Spinal cord (tissue), 9 donors: ENCODE measurements at regions not wholly inside any gene's neighbourhood (a gene's known extent, or its start where the extent isn't known, plus 50 kb on each side); places are given as distances from the start of the nearest gene placed in this dataset.
A peak's percentile ranks its signal among the peaks of the same experiment; 100 is the strongest.
"Not testable (repeated sequence)": the region's sequence is repeated elsewhere in the genome, so short reads cannot be mapped to it uniquely, and the experiment has no call there.

ENCODE experiments used
- DNase-seq, 6 donors: peaks; one replicate each; pipeline versions ENCODE4 v3.0.0 to v3.0.0-alpha.2; 2013 to 2015; ENCODE audit warnings: low spot score in 6 of 6, low read depth in 4 of 6
- H3K27ac ChIP-seq: one replicate; pipeline ENCODE4 v1.5.1; 2013; ENCODE audit warnings: low read depth, low read length, control low read depth
- H3K27me3 ChIP-seq: one replicate; pipeline ENCODE4 v1.6.1; 2013; ENCODE audit warnings: low read length; ENCODE audit not compliant: control insufficient read depth, insufficient read depth
- H3K36me3 ChIP-seq: one replicate; pipeline ENCODE4 v1.6.1; 2013; ENCODE audit warnings: low read length; ENCODE audit not compliant: control insufficient read depth, insufficient read depth
- H3K4me1 ChIP-seq: one replicate; pipeline ENCODE4 v1.6.1; 2013; ENCODE audit warnings: low read length; ENCODE audit not compliant: control insufficient read depth, insufficient read depth
- H3K4me3 ChIP-seq: one replicate; pipeline ENCODE4 v1.5.1; 2013; ENCODE audit warnings: low read depth, low read length, control low read depth
- H3K9me3 ChIP-seq: one replicate; pipeline ENCODE4 v1.6.1; 2013; ENCODE audit warnings: low read length; ENCODE audit not compliant: control insufficient read depth, insufficient read depth
- WGBS: methylation state at CpG from one replicate; pipeline ENCODE4 v1.1.5; 2013; ENCODE audit warnings: missing lambda C conversion rate; ENCODE audit not compliant: insufficient coverage; 5-methylcytosine and 5-hydroxymethylcytosine counted together
- donor health status: healthy.

GRCh38 chr15:87739866-87740265 lies 516.7 kb downstream of the NTRK3 start:
- whole genome bisulfite sequencing = 82% methylated on average over 1 of the region's 2 CpGs
- Histone ChIP-seq H3K27ac (no peak overlapping the region), H3K4me3 (no peak overlapping the region), H3K36me3 (no peaks in the 10 kb centered on the region), H3K27me3 (no peaks in the 10 kb centered on the region), H3K4me1 (peaks cover 8% of the 10 kb centered on the region), H3K9me3 (no peaks in the 10 kb centered on the region)
- no peak for DNase-seq

- Histone ChIP-seq H3K27ac (no peak overlapping the region), H3K9me3 (no peaks in the 10 kb centered on the region), H3K4me3 (no peak overlapping the region), H3K27me3 (no peaks in the 10 kb centered on the region), H3K36me3 (no peaks in the 10 kb centered on the region), H3K4me1 (peaks cover 8% of the 10 kb centered on the region)
- DNase-seq = no peak
- WGBS = 100% methylated on average over 2 of the region's 4 CpGs
Measured at GRCh38 chr15:87739081-87739480, 517.5 kb downstream of the NTRK3 start.

- DNase-seq, H3K27ac ChIP-seq, H3K9me3 ChIP-seq, H3K4me3 ChIP-seq, H3K36me3 ChIP-seq, H3K27me3 ChIP-seq: not testable (repeated sequence)
- peaks cover 11% of the 10 kb centered on the region for H3K4me1 ChIP-seq
- 100% methylated on average over 1 of the region's 4 CpGs for WGBS
Measured at GRCh38 chr15:87737460-87737859, 519.1 kb downstream of the NTRK3 start.

- H3K4me3 ChIP-seq = no peak overlapping the region
- H3K27me3 ChIP-seq = no peaks in the 10 kb centered on the region
- peaks cover 11% of the 10 kb centered on the region for H3K4me1 ChIP-seq
- DNase-seq = peak in 1 of 6 donors; percentile 43
- WGBS = no CpG with 5 or more reads among the region's 4 CpGs
- H3K9me3 ChIP-seq = no peaks in the 10 kb centered on the region
- no peaks in the 10 kb centered on the region for H3K36me3 ChIP-seq
- H3K27ac ChIP-seq = no peak overlapping the region
Measured at GRCh38 chr15:87736891-87737389, 519.6 kb downstream of the NTRK3 start.

- Histone ChIP-seq H3K4me1 (peaks cover 11% of the 10 kb centered on the region), H3K36me3 (no peaks in the 10 kb centered on the region), H3K27ac (no peak overlapping the region), H3K9me3 (no peaks in the 10 kb centered on the region), H3K4me3 (no peak overlapping the region), H3K27me3 (no peaks in the 10 kb centered on the region)
- DNase-seq = no peak
- 86% methylated on average over 1 of the region's 3 CpGs for WGBS
Measured at GRCh38 chr15:87736401-87736800, 520.1 kb downstream of the NTRK3 start.

- Histone ChIP-seq H3K27me3 (no peaks in the 10 kb centered on the region), H3K36me3 (no peaks in the 10 kb centered on the region), H3K9me3 (no peaks in the 10 kb centered on the region), H3K4me3 (no peak overlapping the region), H3K27ac (peak overlapping the region; percentile 40), H3K4me1 (peaks cover 11% of the 10 kb centered on the region)
- WGBS = 76% methylated on average over 8 of the region's 8 CpGs
- DNase-seq = peak in 1 of 6 donors; percentile 47
Measured at GRCh38 chr15:87735522-87735921, 521.0 kb downstream of the NTRK3 start.

GRCh38 chr15:87734571-87735373 lies 521.8 kb downstream of the NTRK3 start:
- Histone ChIP-seq H3K36me3 (no peaks in the 10 kb centered on the region), H3K4me1 (peaks cover 11% of the 10 kb centered on the region)
- DNase-seq = no peak

GRCh38 chr15:87733977-87734376 lies 522.6 kb downstream of the NTRK3 start:
- Histone ChIP-seq H3K27me3 (no peaks in the 10 kb centered on the region), H3K36me3 (no peaks in the 10 kb centered on the region), H3K4me1 (peaks cover 11% of the 10 kb centered on the region), H3K9me3 (no peaks in the 10 kb centered on the region), H3K4me3 (no peak overlapping the region), H3K27ac (peak overlapping the region; percentile 6)
- 93% methylated on average over 5 of the region's 5 CpGs for WGBS
- no peak for DNase-seq

More at GRCh38 chr15:87734571-87735373, 521.8 kb downstream of the NTRK3 start:
- Histone ChIP-seq H3K27me3 (no peaks in the 10 kb centered on the region), H3K27ac (no peak overlapping the region), H3K4me3 (no peak overlapping the region), H3K9me3 (no peaks in the 10 kb centered on the region)
- 77% methylated on average over 5 of the region's 11 CpGs for WGBS

- no peaks in the 10 kb centered on the region for H3K36me3 ChIP-seq
- H3K27me3 ChIP-seq = no peaks in the 10 kb centered on the region
- peaks cover 11% of the 10 kb centered on the region for H3K4me1 ChIP-seq
- peak overlapping the region; percentile 6 for H3K27ac ChIP-seq
- no peak for DNase-seq
- no peak overlapping the region for H3K4me3 ChIP-seq
- WGBS = 40% methylated on average over 3 of the region's 4 CpGs
- H3K9me3 ChIP-seq = no peaks in the 10 kb centered on the region
Measured at GRCh38 chr15:87733541-87733941, 523.0 kb downstream of the NTRK3 start.

- 60% methylated on average over 1 of the region's 4 CpGs for WGBS
- H3K4me1 ChIP-seq = peaks cover 11% of the 10 kb centered on the region
- H3K27ac ChIP-seq = no peak overlapping the region
- no peaks in the 10 kb centered on the region for H3K9me3 ChIP-seq
- H3K4me3 ChIP-seq = no peak overlapping the region
- H3K36me3 ChIP-seq = no peaks in the 10 kb centered on the region
- peak in 1 of 6 donors; percentile 66 for DNase-seq
- H3K27me3 ChIP-seq = no peaks in the 10 kb centered on the region
Measured at GRCh38 chr15:87732976-87733375, 523.6 kb downstream of the NTRK3 start.
